Esophagus mucosa (tissue), 1 donor: ENCODE measurements at regions not wholly inside any gene's neighbourhood (a gene's known extent, or its start where the extent isn't known, plus 50 kb on each side); places are given as distances from the start of the nearest gene placed in this dataset.
A peak's percentile ranks its signal among the peaks of the same experiment; 100 is the strongest.
"Not testable (repeated sequence)": the region's sequence is repeated elsewhere in the genome, so short reads cannot be mapped to it uniquely, and the experiment has no call there.

Experiments used
- ATAC-seq: fragments of 200-7000 bp; cut with Tn5 transposase; one replicate; pipeline ENCODE4 v1.9.1; 2020
- donor health status: DM: yes; HTN: yes; CAD: no.

- ATAC-seq: no peak
Observed at GRCh38 chr3:150242220-150242936, 165.7 kb upstream of the TSC22D2 start.

GRCh38 chr3:150240891-150241290 is 167.2 kb upstream of the TSC22D2 start:
- no peak for ATAC-seq

GRCh38 chr3:150239766-150240165 is 168.3 kb upstream of the TSC22D2 start:
- ATAC-seq: no peak

- no peak for ATAC-seq
Observed at GRCh38 chr3:150238995-150239619, 169.0 kb upstream of the TSC22D2 start.

- peak; percentile 76 for ATAC-seq
Observed at GRCh38 chr3:150238048-150238802, 169.9 kb upstream of the TSC22D2 start.

- peak; percentile 74 for ATAC-seq
Observed at GRCh38 chr3:150237490-150237889, 170.6 kb upstream of the TSC22D2 start.

- ATAC-seq: no peak
Observed at GRCh38 chr3:150236316-150237082, 171.6 kb upstream of the TSC22D2 start.

- no peak for ATAC-seq
Observed at GRCh38 chr3:150235799-150236198, 172.3 kb upstream of the TSC22D2 start.

GRCh38 chr3:150232992-150233451 is 175.1 kb upstream of the TSC22D2 start:
- peak; percentile 30 for ATAC-seq

- no peak for ATAC-seq
Observed at GRCh38 chr3:150230037-150230436, 178.1 kb upstream of the TSC22D2 start.

GRCh38 chr3:150228626-150229025 is 179.5 kb upstream of the TSC22D2 start:
- not testable (repeated sequence) for ATAC-seq

GRCh38 chr3:150227839-150228238 is 180.3 kb upstream of the TSC22D2 start:
- ATAC-seq: no peak

GRCh38 chr3:150225986-150226385 is 182.1 kb upstream of the TSC22D2 start:
- no peak for ATAC-seq

GRCh38 chr3:150223558-150223957 is 184.5 kb upstream of the TSC22D2 start:
- no peak for ATAC-seq

- no peak for ATAC-seq
Observed at GRCh38 chr3:150222691-150223489, 185.2 kb upstream of the TSC22D2 start.

- ATAC-seq: no peak
Observed at GRCh38 chr3:150221904-150222523, 186.1 kb upstream of the TSC22D2 start.

GRCh38 chr3:150220799-150221198 is 187.3 kb upstream of the TSC22D2 start:
- ATAC-seq: no peak

GRCh38 chr3:150220041-150220440 is 188.1 kb upstream of the TSC22D2 start:
- no peak for ATAC-seq

GRCh38 chr3:150218841-150219240 is 189.3 kb upstream of the TSC22D2 start:
- ATAC-seq: no peak

GRCh38 chr3:150218236-150218635 is 189.9 kb upstream of the TSC22D2 start:
- no peak for ATAC-seq

GRCh38 chr3:150217691-150218090 is 190.4 kb upstream of the TSC22D2 start:
- ATAC-seq: no peak
